GM12891 (cell line): ENCODE measurements at regions not wholly inside any gene's neighbourhood (a gene's known extent, or its start where the extent isn't known, plus 50 kb on each side); places are given as distances from the start of the nearest gene placed in this dataset.

ENCODE experiments used
- POLR2A ChIP-seq: IDR thresholded peaks from 2 replicates; pipeline ENCODE4 v1.6.1; 2011; ENCODE audit warnings: low read depth, low read length, control low read depth
- POLR2AphosphoS5 ChIP-seq: IDR thresholded peaks from 2 replicates; pipeline ENCODE4 v1.6.1; 2011; ENCODE audit warnings: low read depth, low read length, control low read depth
- SPI1 ChIP-seq: IDR thresholded peaks from 2 replicates; pipeline ENCODE4 v1.6.1; 2011; ENCODE audit warnings: low read depth, low read length, control low read depth
- TAF1 ChIP-seq: IDR thresholded peaks from 2 replicates; pipeline ENCODE4 v1.6.1; 2011; ENCODE audit warnings: low read depth, low read length, control low read depth

- TF ChIP-seq SPI1: no peak
- TF ChIP-seq POLR2A: no peak
- no peak for TF ChIP-seq POLR2AphosphoS5
- no peak for TF ChIP-seq TAF1
Observed at GRCh38 chr1:244139655-244140054, 88.6 kb downstream of the ZBTB18 start.
